GM13976 (cell line): ENCODE measurements at regions not wholly inside any gene's neighbourhood (a gene's known extent, or its start where the extent isn't known, plus 50 kb on each side); places are given as distances from the start of the nearest gene placed in this dataset.
A peak's percentile ranks its signal among the peaks of the same experiment; 100 is the strongest.

Experiments used
- DNase-seq: peaks from one replicate; pipeline ENCODE4 v3.0.0; 2012; ENCODE audit warnings: low spot score
- CTCF ChIP-seq: IDR thresholded peaks from 2 replicates; pipeline ENCODE4 v1.5.1; 2012; ENCODE audit warnings: borderline replicate concordance, mild to moderate bottlenecking; ENCODE audit not compliant: insufficient read depth; ENCODE audit errors: extremely low read depth, missing control alignments, control extremely low read depth
- in situ Hi-C: fragments of 300-500 bp; cut with MboI; formaldehyde crosslinking; loops from one replicate; pipeline ENCODE4 v1.12.0; 2022; ENCODE audit warnings: low sequenced_read_pairs, mixed read lengths, inconsistent platforms; ENCODE audit not compliant: unreplicated experiment

DNA sequence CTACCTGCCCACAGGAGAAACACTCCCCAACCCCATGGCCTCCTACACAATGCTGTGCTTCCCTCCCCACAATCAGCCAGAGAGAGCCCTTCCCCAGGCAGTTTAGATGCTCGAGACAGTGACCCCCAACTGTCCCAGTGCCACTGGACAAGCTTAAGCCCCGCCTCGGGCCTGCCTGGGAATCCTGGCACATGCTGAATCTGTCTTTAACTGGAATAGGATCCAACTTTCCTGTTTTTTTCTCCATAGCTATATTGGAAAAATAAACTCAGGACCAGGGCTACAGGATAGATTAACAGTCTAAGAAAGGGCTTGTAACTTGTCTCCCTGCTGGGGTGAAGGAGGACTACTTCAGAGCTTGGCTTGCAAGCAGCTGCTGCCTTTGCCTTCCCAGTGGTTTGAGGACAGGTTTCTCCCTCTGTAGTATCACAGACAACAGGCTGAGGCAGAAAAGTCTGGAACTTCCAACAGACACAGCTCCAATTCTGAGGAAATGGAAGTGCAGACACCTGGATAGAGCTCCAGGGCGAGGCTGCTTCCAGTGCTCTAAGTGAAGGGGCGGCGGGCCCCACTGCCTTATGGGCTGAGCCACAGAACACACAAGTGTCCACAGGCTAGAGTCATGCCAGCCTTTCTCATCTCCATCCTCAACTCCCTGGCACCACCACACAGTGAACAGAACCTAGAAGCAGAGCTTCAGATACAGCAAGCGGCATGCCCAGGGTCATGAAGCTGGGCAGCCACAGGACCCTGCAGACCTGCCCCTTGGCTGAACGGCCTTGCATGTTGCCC, 228.3 kb downstream of the TUBA3C start:
- in situ Hi-C loops, result no loop called here
- peak; percentile 9 for DNase-seq
- TF ChIP-seq CTCF, result no peak

- peak; percentile 15 for DNase-seq
- no peak for TF ChIP-seq CTCF
- in situ Hi-C loops, result no loop called here
These were observed 229.2 kb downstream of the TUBA3C start for GRCh38 chr13:18952225-18953016.

GRCh38 chr13:18951412-18951811, 230.2 kb downstream of the TUBA3C start:
- in situ Hi-C loops, result no loop called here
- TF ChIP-seq CTCF, result no peak
- peak; percentile 18 for DNase-seq

DNA sequence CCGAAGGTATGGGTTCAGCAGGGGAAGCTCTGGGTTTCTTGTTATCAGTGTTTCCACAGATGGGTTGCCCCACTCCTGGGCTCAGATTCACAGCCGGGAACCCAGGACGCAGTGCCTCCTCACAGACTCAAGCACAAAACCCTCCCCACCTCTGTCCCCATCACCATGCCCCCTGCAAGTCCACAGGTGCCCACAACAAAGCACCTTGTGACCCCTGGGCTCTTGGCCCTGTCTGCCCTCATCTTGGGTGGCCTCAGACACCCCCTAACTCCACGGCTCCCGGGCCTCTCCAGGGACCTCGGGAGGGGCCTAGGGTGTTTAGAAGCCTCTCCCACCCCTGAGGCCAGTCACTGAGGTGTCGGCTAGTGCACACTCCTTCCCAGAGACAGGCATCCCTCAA, 231.7 kb downstream of the TUBA3C start:
- peak; percentile 21 for DNase-seq
- TF ChIP-seq CTCF, result no peak
- in situ Hi-C loops, result no loop called here

DNA sequence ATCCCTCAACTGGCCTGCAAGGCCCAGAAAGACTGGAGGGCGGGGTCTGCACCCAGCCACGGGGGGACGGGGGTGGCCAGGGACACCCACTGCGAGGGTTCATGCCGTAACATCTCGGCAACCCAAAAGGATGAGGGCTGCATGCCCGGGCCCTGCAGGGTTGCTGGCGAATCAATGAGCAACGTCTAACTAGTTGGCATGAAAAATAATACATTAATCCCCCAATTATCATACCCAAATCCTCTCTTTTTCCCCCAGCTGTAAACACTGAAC, 232.2 kb downstream of the TUBA3C start:
- peak; percentile 18 for DNase-seq
- in situ Hi-C loops, result no loop called here
- no peak for TF ChIP-seq CTCF

DNA sequence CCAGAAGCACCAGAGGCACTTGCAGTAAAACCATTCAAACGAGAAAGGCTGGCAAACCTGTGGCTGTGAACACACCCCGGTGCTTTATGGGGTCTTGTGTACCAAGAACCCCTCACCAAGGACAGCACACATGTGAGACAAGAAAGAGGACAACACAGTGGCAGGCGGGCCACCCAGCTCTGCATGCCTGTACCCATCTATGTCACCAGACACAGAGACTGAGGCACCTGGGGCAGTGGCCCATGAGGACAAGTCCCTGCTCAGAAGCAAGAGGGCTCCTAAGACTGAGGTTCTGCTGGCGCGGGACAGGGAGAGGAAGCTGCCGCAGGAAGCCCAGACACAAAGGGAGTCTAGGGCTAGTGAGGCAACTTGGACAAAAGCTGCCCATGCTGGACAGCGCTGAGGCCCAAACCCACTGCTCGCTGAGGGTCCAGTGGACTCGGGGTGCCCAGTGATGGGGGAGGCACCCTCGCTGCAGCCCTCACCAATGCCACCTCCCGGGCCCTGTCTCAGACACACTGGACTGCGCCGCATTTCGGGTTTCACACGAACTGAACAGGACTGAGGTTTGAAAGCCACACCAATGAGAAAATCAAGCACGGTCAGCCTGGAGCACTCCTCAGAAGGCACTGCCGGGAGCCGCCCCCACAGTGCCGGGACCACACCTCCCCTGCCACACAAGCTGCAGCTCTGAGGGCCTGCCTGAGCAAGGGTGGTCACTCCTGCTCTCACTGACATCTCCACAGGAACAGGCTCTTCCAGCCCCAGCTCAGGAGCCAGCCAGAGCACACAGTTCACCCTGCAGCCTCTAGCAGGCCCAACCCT, 232.7 kb downstream of the TUBA3C start:
- in situ Hi-C loops, result no loop called here
- no peak for TF ChIP-seq CTCF
- DNase-seq, result peak; percentile 17
